Panc1 (cell line): ENCODE measurements at regions not wholly inside any gene's neighbourhood (a gene's known extent, or its start where the extent isn't known, plus 50 kb on each side); places are given as distances from the start of the nearest gene placed in this dataset.

Source experiments
- SIN3A ChIP-seq: IDR thresholded peaks from 2 replicates; pipeline ENCODE4 v1.6.1; 2012; ENCODE audit warnings: low read depth, mild to moderate bottlenecking, low read length, moderate library complexity, borderline replicate concordance; ENCODE audit not compliant: insufficient read depth
- TF ChIP-seq, protein P1 (sequence below): fragments of 450-650 bp; IDR thresholded peaks from 2 replicates; pipeline ENCODE4 v1.5.1; 2017; ENCODE audit warnings: mild to moderate bottlenecking

DNA sequence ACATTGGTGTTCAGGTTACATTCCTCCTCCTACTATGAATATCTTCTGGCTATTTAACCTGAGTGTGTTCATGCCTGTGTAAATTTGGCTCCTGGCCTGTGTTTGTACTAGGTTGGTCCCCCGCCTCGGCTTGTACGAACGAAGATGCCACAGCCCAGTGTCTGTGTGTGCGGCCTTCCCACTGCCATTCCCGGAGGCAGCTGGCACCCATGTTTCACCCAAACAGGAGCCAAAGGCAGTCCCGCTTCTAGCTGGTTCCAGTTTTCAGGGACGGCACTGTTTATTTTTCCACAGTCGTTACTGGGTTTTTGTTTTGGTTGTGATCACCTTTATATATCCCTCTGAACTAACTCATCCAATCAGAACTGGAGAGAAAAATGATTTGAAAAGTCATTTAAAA is 102.5 kb upstream of the ZNF536 start:
- no peak for TF ChIP-seq SIN3A
- TF ChIP-seq, protein P1, sequence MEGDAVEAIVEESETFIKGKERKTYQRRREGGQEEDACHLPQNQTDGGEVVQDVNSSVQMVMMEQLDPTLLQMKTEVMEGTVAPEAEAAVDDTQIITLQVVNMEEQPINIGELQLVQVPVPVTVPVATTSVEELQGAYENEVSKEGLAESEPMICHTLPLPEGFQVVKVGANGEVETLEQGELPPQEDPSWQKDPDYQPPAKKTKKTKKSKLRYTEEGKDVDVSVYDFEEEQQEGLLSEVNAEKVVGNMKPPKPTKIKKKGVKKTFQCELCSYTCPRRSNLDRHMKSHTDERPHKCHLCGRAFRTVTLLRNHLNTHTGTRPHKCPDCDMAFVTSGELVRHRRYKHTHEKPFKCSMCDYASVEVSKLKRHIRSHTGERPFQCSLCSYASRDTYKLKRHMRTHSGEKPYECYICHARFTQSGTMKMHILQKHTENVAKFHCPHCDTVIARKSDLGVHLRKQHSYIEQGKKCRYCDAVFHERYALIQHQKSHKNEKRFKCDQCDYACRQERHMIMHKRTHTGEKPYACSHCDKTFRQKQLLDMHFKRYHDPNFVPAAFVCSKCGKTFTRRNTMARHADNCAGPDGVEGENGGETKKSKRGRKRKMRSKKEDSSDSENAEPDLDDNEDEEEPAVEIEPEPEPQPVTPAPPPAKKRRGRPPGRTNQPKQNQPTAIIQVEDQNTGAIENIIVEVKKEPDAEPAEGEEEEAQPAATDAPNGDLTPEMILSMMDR = no peak
